Activated CD4-positive, alpha-beta T cell treated with anti-CD3 and anti-CD28 coated beads for 1 hour (primary cell): ENCODE measurements at regions not wholly inside any gene's neighbourhood (a gene's known extent, or its start where the extent isn't known, plus 50 kb on each side); places are given as distances from the start of the nearest gene placed in this dataset.
"Not testable (repeated sequence)": the region's sequence is repeated elsewhere in the genome, so short reads cannot be mapped to it uniquely, and the experiment has no call there.

ENCODE experiments used
- DNase-seq: peaks from one replicate; pipeline ENCODE4 v3.0.0-alpha.2; 2020

- DNase-seq = no peak
These were observed 857.9 kb downstream of the TYW1 start for GRCh38 chr7:67854221-67855178.

GRCh38 chr7:67855322-67855721 lies 858.7 kb downstream of the TYW1 start:
- no peak for DNase-seq

- DNase-seq = no peak
These were observed 859.4 kb downstream of the TYW1 start for GRCh38 chr7:67856046-67856445.

- no peak for DNase-seq
These were observed 861.1 kb downstream of the TYW1 start for GRCh38 chr7:67857698-67858097.

GRCh38 chr7:67858931-67859330 lies 862.3 kb downstream of the TYW1 start:
- DNase-seq = no peak

- no peak for DNase-seq
These were observed 867.3 kb downstream of the TYW1 start for GRCh38 chr7:67863911-67864310.

- no peak for DNase-seq
These were observed 869.4 kb downstream of the TYW1 start for GRCh38 chr7:67866054-67866453.

- no peak for DNase-seq
These were observed 870.2 kb downstream of the TYW1 start for GRCh38 chr7:67866812-67867211.

- no peak for DNase-seq
These were observed 873.8 kb downstream of the TYW1 start for GRCh38 chr7:67870396-67870795.

- no peak for DNase-seq
These were observed 878.9 kb downstream of the TYW1 start for GRCh38 chr7:67875558-67875957.

- no peak for DNase-seq
These were observed 882.2 kb downstream of the TYW1 start for GRCh38 chr7:67878808-67879207.

- DNase-seq = no peak
These were observed 886.2 kb downstream of the TYW1 start for GRCh38 chr7:67882843-67883242.

- no peak for DNase-seq
These were observed 893.7 kb downstream of the TYW1 start for GRCh38 chr7:67890316-67890715.

GRCh38 chr7:67894746-67895145 lies 898.1 kb downstream of the TYW1 start:
- no peak for DNase-seq

- no peak for DNase-seq
These were observed 900.1 kb downstream of the TYW1 start for GRCh38 chr7:67896721-67897120.

- DNase-seq = no peak
These were observed 903.8 kb downstream of the TYW1 start for GRCh38 chr7:67900456-67900855.

GRCh38 chr7:67901808-67902480 lies 905.3 kb downstream of the TYW1 start:
- DNase-seq = no peak

- no peak for DNase-seq
These were observed 911.2 kb downstream of the TYW1 start for GRCh38 chr7:67907792-67908191.

- DNase-seq = no peak
These were observed 915.8 kb downstream of the TYW1 start for GRCh38 chr7:67912437-67912836.

GRCh38 chr7:67913604-67914003 lies 917.0 kb downstream of the TYW1 start:
- DNase-seq = no peak

- not testable (repeated sequence) for DNase-seq
These were observed 919.5 kb downstream of the TYW1 start for GRCh38 chr7:67916111-67916510.

GRCh38 chr7:67916571-67917436 lies 920.2 kb downstream of the TYW1 start:
- no peak for DNase-seq

GRCh38 chr7:67917437-67917755 lies 920.8 kb downstream of the TYW1 start:
- DNase-seq = no peak
